Fibroblast of villous mesenchyme (primary cell): ENCODE measurements at regions not wholly inside any gene's neighbourhood (a gene's known extent, or its start where the extent isn't known, plus 50 kb on each side); places are given as distances from the start of the nearest gene placed in this dataset.

Experiments used
- DNase-seq: peaks from one replicate; pipeline ENCODE4 v3.0.0-alpha.2; 2010; ENCODE audit warnings: low read depth
- H3K4me3 ChIP-seq: 2 replicates; pipeline ENCODE4 v1.5.1; 2011; ENCODE audit warnings: low read depth, mild to moderate bottlenecking, low read length
- CTCF ChIP-seq: IDR thresholded peaks from 2 replicates; pipeline ENCODE4 v1.5.1; 2012; ENCODE audit warnings: low read depth, mild to moderate bottlenecking, low read length; ENCODE audit not compliant: insufficient read depth

- no peak overlapping the region for H3K4me3 ChIP-seq
- no peak for DNase-seq
- TF ChIP-seq CTCF = no peak
Measured at GRCh38 chr6:80733641-80734040, 627.2 kb downstream of the BCKDHB start.

- H3K4me3 ChIP-seq = no peak overlapping the region
- no peak for DNase-seq
- TF ChIP-seq CTCF = no peak
Measured at GRCh38 chr6:80728830-80729229, 622.4 kb downstream of the BCKDHB start.

GRCh38 chr6:80728101-80728750, 621.8 kb downstream of the BCKDHB start:
- DNase-seq = no peak
- no peak for TF ChIP-seq CTCF
- H3K4me3 ChIP-seq = no peak overlapping the region

- no peak overlapping the region for H3K4me3 ChIP-seq
- no peak for DNase-seq
- TF ChIP-seq CTCF = no peak
Measured at GRCh38 chr6:80725156-80725930, 618.9 kb downstream of the BCKDHB start.

GRCh38 chr6:80720824-80721223, 614.4 kb downstream of the BCKDHB start:
- no peak for TF ChIP-seq CTCF
- H3K4me3 ChIP-seq = no peak overlapping the region
- DNase-seq = no peak

GRCh38 chr6:80714513-80714912, 608.0 kb downstream of the BCKDHB start:
- no peak for DNase-seq
- H3K4me3 ChIP-seq = no peak overlapping the region
- no peak for TF ChIP-seq CTCF
